HG03378 (cell line): ENCODE measurements at regions not wholly inside any gene's neighbourhood (a gene's known extent, or its start where the extent isn't known, plus 50 kb on each side); places are given as distances from the start of the nearest gene placed in this dataset.
"Not testable (repeated sequence)": the region's sequence is repeated elsewhere in the genome, so short reads cannot be mapped to it uniquely, and the experiment has no call there.

ENCODE experiments used
- ATAC-seq: cut with Tn5 transposase; IDR thresholded peaks from one replicate; pipeline ENCODE4 v1.9.1; 2021; ENCODE audit warnings: mild to moderate bottlenecking, moderate library complexity; ENCODE audit not compliant: unreplicated experiment

GRCh38 chr9:26125693-26126092 is 447.4 kb upstream of the TUSC1 start:
- ATAC-seq: no peak

GRCh38 chr9:26116085-26116484 is 437.8 kb upstream of the TUSC1 start:
- not testable (repeated sequence) for ATAC-seq

GRCh38 chr9:26112724-26113123 is 434.5 kb upstream of the TUSC1 start:
- no peak for ATAC-seq

GRCh38 chr9:26086396-26086795 is 408.2 kb upstream of the TUSC1 start:
- no peak for ATAC-seq

GRCh38 chr9:26081847-26082246 is 403.6 kb upstream of the TUSC1 start:
- ATAC-seq: no peak

- ATAC-seq: no peak
Measured at GRCh38 chr9:26078706-26079105, 400.5 kb upstream of the TUSC1 start.

- no peak for ATAC-seq
Measured at GRCh38 chr9:26077860-26078259, 399.6 kb upstream of the TUSC1 start.

- ATAC-seq: no peak
Measured at GRCh38 chr9:26067608-26068007, 389.4 kb upstream of the TUSC1 start.

- no peak for ATAC-seq
Measured at GRCh38 chr9:26066237-26066636, 388.0 kb upstream of the TUSC1 start.

- no peak for ATAC-seq
Measured at GRCh38 chr9:26061948-26062575, 383.8 kb upstream of the TUSC1 start.

GRCh38 chr9:26058111-26058895 is 380.1 kb upstream of the TUSC1 start:
- ATAC-seq: no peak

- ATAC-seq: no peak
Measured at GRCh38 chr9:26057050-26057449, 378.8 kb upstream of the TUSC1 start.

- ATAC-seq: no peak
Measured at GRCh38 chr9:26054600-26055520, 376.6 kb upstream of the TUSC1 start.

GRCh38 chr9:26053954-26054353 is 375.7 kb upstream of the TUSC1 start:
- ATAC-seq: no peak

- no peak for ATAC-seq
Measured at GRCh38 chr9:26043431-26043830, 365.2 kb upstream of the TUSC1 start.

- no peak for ATAC-seq
Measured at GRCh38 chr9:26034786-26035185, 356.5 kb upstream of the TUSC1 start.

- no peak for ATAC-seq
Measured at GRCh38 chr9:26033336-26033735, 355.1 kb upstream of the TUSC1 start.

- no peak for ATAC-seq
Measured at GRCh38 chr9:26026423-26027100, 348.3 kb upstream of the TUSC1 start.

- no peak for ATAC-seq
Measured at GRCh38 chr9:26013199-26013598, 335.0 kb upstream of the TUSC1 start.

- no peak for ATAC-seq
Measured at GRCh38 chr9:26012797-26013196, 334.6 kb upstream of the TUSC1 start.

- no peak for ATAC-seq
Measured at GRCh38 chr9:25994605-25995004, 316.4 kb upstream of the TUSC1 start.
